Neural progenitor cell (in vitro differentiated cells): ENCODE measurements at regions not wholly inside any gene's neighbourhood (a gene's known extent, or its start where the extent isn't known, plus 50 kb on each side); places are given as distances from the start of the nearest gene placed in this dataset.

Experiments used
- DNase-seq: peaks from one replicate; pipeline ENCODE4 v3.0.0-alpha.2; 2016; ENCODE audit warnings: low spot score
- H2AFZ ChIP-seq: fragments of 200-600 bp; sonication (generic); replicated peaks from 2 replicates; pipeline ENCODE4 v1.6.1; 2016; ENCODE audit warnings: antibody characterized with exemption
- H3F3A ChIP-seq: fragments of 200-600 bp; sonication (generic); 2 replicates; pipeline ENCODE4 v1.6.1; 2016; ENCODE audit warnings: antibody characterized with exemption, low read depth
- H3K27ac ChIP-seq: fragments of 200-600 bp; sonication (generic); 2 replicates; pipeline ENCODE4 v1.5.1; 2016; ENCODE audit warnings: mild to moderate bottlenecking
- H3K27me3 ChIP-seq: fragments of 200-600 bp; sonication (generic); 2 replicates; pipeline ENCODE4 v1.6.1; 2016; ENCODE audit warnings: mild to moderate bottlenecking, moderate library complexity
- H3K36me3 ChIP-seq: fragments of 200-600 bp; sonication (generic); 2 replicates; pipeline ENCODE4 v1.5.1; 2016
- H3K4me1 ChIP-seq: fragments of 200-600 bp; sonication (generic); 2 replicates; pipeline ENCODE4 v1.6.1; 2016; ENCODE audit warnings: mixed run types
- H3K4me2 ChIP-seq: fragments of 200-600 bp; sonication (generic); 2 replicates; pipeline ENCODE4 v1.6.1; 2016
- H3K4me3 ChIP-seq: fragments of 200-600 bp; sonication (generic); 2 replicates; pipeline ENCODE4 v1.5.1; 2016
- H3K79me2 ChIP-seq: fragments of 200-600 bp; sonication (generic); 2 replicates; pipeline ENCODE4 v1.6.1; 2016; ENCODE audit warnings: low read depth
- H3K9ac ChIP-seq: fragments of 200-600 bp; sonication (generic); 2 replicates; pipeline ENCODE4 v1.6.1; 2016
- H3K9me3 ChIP-seq: fragments of 200-600 bp; sonication (generic); 2 replicates; pipeline ENCODE4 v1.5.1; 2016; ENCODE audit warnings: low read depth
- H4K20me1 ChIP-seq: fragments of 200-600 bp; sonication (generic); 2 replicates; pipeline ENCODE4 v1.6.1; 2016; ENCODE audit warnings: low read depth
- H3K27ac Mint-ChIP-seq: 3 replicates; pipeline ENCODE4 v1.8.0; 2021; ENCODE audit warnings: mixed read lengths
- H3K27me3 Mint-ChIP-seq: 2 replicates; pipeline ENCODE4 v1.8.0; 2022; ENCODE audit warnings: low read depth, mild to moderate bottlenecking, inconsistent platforms, moderate library complexity, mixed read lengths; ENCODE audit not compliant: insufficient read depth
- H3K36me3 Mint-ChIP-seq: 3 replicates; pipeline ENCODE4 v1.8.0; 2021; ENCODE audit warnings: mixed read lengths
- H3K4me1 Mint-ChIP-seq: 3 replicates; pipeline ENCODE4 v1.8.0; 2021; ENCODE audit warnings: mixed read lengths
- H3K4me3 Mint-ChIP-seq: 3 replicates; pipeline ENCODE4 v1.8.0; 2021; ENCODE audit warnings: mild to moderate bottlenecking, moderate library complexity, mixed read lengths
- H3K9me3 Mint-ChIP-seq: 3 replicates; pipeline ENCODE4 v1.8.0; 2020; ENCODE audit warnings: mixed read lengths
- EZH2 ChIP-seq: fragments of 200-600 bp; sonication (generic); IDR thresholded peaks from 2 replicates; pipeline ENCODE4 v1.6.1; 2017; ENCODE audit warnings: antibody characterized with exemption, mild to moderate bottlenecking, moderate library complexity
- EZH2phosphoT487 ChIP-seq: fragments of 200-600 bp; sonication (generic); IDR thresholded peaks from 2 replicates; pipeline ENCODE4 v1.6.1; 2017; ENCODE audit warnings: antibody characterized with exemption
- TF ChIP-seq, protein P1 (sequence below): fragments of 200-600 bp; sonication (generic); IDR thresholded peaks from 2 replicates; pipeline ENCODE4 v1.5.1; 2017; ENCODE audit warnings: antibody characterized with exemption, mild to moderate bottlenecking

DNA sequence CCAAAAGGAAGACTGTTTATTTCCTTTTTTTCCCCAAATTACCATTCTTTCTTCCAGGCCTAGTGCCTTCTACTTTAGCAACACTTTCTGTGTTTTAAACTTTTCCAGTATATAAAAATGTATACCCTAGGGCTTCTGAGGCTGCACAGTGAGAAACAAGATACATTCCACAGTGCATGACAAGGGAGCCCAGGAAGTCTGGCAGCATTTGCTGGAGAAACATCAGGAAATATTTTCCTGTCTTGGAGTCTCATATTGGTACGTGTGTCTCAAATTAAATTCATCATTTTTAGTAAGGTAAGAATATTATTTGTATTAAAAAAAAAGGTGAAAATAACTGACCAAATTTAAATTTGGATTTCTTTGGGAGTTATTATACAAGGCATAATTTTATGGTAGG, 662.6 kb downstream of the RFPL4B start:
- no peak overlapping the region for H3K4me3 ChIP-seq
- no peak overlapping the region for H3K9ac ChIP-seq
- no peak overlapping the region for H3K4me3 Mint-ChIP-seq
- H3K36me3 Mint-ChIP-seq, result peaks cover 2% of the 10 kb centered on the region
- H3F3A ChIP-seq, result no peaks in the 10 kb centered on the region
- H3K27ac ChIP-seq, result no peak overlapping the region
- H3K4me1 ChIP-seq, result no peaks in the 10 kb centered on the region
- no peaks in the 10 kb centered on the region for H3K27me3 Mint-ChIP-seq
- no peak for DNase-seq
- no peaks in the 10 kb centered on the region for H4K20me1 ChIP-seq
- H3K4me2 ChIP-seq, result no peak overlapping the region
- H3K36me3 ChIP-seq, result no peaks in the 10 kb centered on the region
- no peaks in the 10 kb centered on the region for H3K9me3 Mint-ChIP-seq
- TF ChIP-seq EZH2phosphoT487 (no peak), EZH2 (no peak)
- TF ChIP-seq, protein P1, sequence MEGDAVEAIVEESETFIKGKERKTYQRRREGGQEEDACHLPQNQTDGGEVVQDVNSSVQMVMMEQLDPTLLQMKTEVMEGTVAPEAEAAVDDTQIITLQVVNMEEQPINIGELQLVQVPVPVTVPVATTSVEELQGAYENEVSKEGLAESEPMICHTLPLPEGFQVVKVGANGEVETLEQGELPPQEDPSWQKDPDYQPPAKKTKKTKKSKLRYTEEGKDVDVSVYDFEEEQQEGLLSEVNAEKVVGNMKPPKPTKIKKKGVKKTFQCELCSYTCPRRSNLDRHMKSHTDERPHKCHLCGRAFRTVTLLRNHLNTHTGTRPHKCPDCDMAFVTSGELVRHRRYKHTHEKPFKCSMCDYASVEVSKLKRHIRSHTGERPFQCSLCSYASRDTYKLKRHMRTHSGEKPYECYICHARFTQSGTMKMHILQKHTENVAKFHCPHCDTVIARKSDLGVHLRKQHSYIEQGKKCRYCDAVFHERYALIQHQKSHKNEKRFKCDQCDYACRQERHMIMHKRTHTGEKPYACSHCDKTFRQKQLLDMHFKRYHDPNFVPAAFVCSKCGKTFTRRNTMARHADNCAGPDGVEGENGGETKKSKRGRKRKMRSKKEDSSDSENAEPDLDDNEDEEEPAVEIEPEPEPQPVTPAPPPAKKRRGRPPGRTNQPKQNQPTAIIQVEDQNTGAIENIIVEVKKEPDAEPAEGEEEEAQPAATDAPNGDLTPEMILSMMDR, result no peak
- no peak overlapping the region for H3K27ac Mint-ChIP-seq
- H3K27me3 ChIP-seq, result no peaks in the 10 kb centered on the region
- peaks cover 5% of the 10 kb centered on the region for H3K4me1 Mint-ChIP-seq
- H3K79me2 ChIP-seq, result no peaks in the 10 kb centered on the region
- H2AFZ ChIP-seq, result no peak overlapping the region
- H3K9me3 ChIP-seq, result no peaks in the 10 kb centered on the region

DNA sequence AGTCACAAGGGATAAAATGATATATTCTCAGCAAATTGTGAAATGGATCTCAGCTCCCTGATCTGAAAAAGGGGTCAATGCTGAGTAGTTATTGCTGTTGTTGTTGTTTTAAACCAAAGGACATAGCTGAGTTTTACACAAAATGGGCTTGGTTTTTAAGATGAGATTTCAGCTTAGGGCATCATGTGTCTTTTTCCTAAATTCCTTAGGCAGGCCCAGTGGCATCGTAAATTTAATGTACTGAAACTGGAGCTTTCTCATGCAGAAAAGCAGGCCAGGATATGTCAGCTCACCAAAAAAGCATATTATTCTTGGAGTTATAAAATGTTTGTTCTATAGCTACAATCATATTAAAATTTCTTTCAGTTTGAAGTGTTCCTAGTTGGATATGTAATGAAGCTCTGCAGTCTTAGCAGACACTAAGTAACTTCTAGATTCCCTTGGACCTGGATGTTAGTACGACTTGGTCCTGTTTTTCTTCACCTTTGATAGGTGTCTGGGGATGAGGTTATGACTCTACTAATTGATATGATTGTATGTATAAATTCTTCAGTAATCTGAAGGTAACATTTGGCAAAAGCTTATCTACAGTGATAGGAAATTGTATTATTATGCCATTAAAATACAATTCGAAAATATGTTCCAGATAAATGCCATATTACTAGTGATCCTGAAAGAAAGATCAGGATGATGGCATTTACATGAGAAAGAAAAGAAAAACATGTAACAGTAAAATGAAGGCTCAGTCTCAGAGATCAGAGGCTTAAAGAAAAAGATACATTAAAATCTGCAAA, 663.3 kb downstream of the RFPL4B start:
- H3K9me3 Mint-ChIP-seq, result no peaks in the 10 kb centered on the region
- Histone ChIP-seq H3K9me3 (no peaks in the 10 kb centered on the region), H3K27me3 (no peaks in the 10 kb centered on the region), H4K20me1 (no peaks in the 10 kb centered on the region), H2AFZ (no peak overlapping the region), H3K4me1 (no peaks in the 10 kb centered on the region), H3K36me3 (no peaks in the 10 kb centered on the region), H3K27ac (no peak overlapping the region), H3K79me2 (no peaks in the 10 kb centered on the region), H3K4me2 (no peak overlapping the region), H3K4me3 (no peak overlapping the region), H3K9ac (no peak overlapping the region), H3F3A (no peaks in the 10 kb centered on the region)
- no peak for DNase-seq
- TF ChIP-seq EZH2 (no peak), EZH2phosphoT487 (no peak)
- TF ChIP-seq, protein P1, result no peak
- H3K4me3 Mint-ChIP-seq, result no peak overlapping the region
- H3K27ac Mint-ChIP-seq, result no peak overlapping the region
- peaks cover 2% of the 10 kb centered on the region for H3K36me3 Mint-ChIP-seq
- H3K27me3 Mint-ChIP-seq, result no peaks in the 10 kb centered on the region
- peaks cover 3% of the 10 kb centered on the region for H3K4me1 Mint-ChIP-seq

DNA sequence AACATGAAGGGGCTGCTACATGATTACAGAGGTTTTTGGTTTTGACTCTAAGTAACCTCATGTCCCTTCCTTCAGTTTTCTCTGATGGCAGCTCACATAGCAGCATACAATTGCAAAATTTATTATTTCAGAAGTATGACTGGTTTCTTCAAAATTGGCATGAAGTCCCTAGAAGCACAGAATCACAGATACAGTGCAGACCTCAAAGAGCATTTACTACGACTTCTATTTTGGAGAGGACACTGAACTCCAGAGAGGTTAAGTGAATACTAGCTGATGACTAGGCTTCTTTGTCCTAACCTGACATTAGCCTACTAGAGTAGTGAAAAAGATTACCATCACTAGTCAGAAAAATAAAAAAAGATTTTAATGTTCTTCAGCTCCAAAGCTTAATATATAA, 664.3 kb downstream of the RFPL4B start:
- DNase-seq, result no peak
- no peaks in the 10 kb centered on the region for H4K20me1 ChIP-seq
- no peak overlapping the region for H3K4me3 ChIP-seq
- H3K9me3 ChIP-seq, result no peaks in the 10 kb centered on the region
- no peaks in the 10 kb centered on the region for H3K36me3 ChIP-seq
- H3K79me2 ChIP-seq, result no peaks in the 10 kb centered on the region
- H3K27ac ChIP-seq, result no peak overlapping the region
- no peak overlapping the region for H3K27ac Mint-ChIP-seq
- H2AFZ ChIP-seq, result no peak overlapping the region
- peaks cover 2% of the 10 kb centered on the region for H3K36me3 Mint-ChIP-seq
- H3K27me3 ChIP-seq, result no peaks in the 10 kb centered on the region
- H3K4me2 ChIP-seq, result no peak overlapping the region
- peaks cover 3% of the 10 kb centered on the region for H3K4me1 Mint-ChIP-seq
- no peak for TF ChIP-seq EZH2
- TF ChIP-seq EZH2phosphoT487, result no peak
- TF ChIP-seq, protein P1, result no peak
- no peak overlapping the region for H3K4me3 Mint-ChIP-seq
- H3F3A ChIP-seq, result no peaks in the 10 kb centered on the region
- no peak overlapping the region for H3K9ac ChIP-seq
- H3K27me3 Mint-ChIP-seq, result no peaks in the 10 kb centered on the region
- H3K4me1 ChIP-seq, result no peaks in the 10 kb centered on the region
- H3K9me3 Mint-ChIP-seq, result no peaks in the 10 kb centered on the region
